Fibroblast of peridontal ligament (primary cell): ENCODE measurements at regions not wholly inside any gene's neighbourhood (a gene's known extent, or its start where the extent isn't known, plus 50 kb on each side); places are given as distances from the start of the nearest gene placed in this dataset.

Experiments
- DNase-seq: peaks from one replicate; pipeline ENCODE4 v3.0.0-alpha.2; 2010; ENCODE audit errors: extremely low read depth

- no peak for DNase-seq
These were observed 483.7 kb downstream of the FLRT2 start for GRCh38 chr14:86013641-86014040.

- no peak for DNase-seq
These were observed 482.5 kb downstream of the FLRT2 start for GRCh38 chr14:86012461-86012860.

DNA sequence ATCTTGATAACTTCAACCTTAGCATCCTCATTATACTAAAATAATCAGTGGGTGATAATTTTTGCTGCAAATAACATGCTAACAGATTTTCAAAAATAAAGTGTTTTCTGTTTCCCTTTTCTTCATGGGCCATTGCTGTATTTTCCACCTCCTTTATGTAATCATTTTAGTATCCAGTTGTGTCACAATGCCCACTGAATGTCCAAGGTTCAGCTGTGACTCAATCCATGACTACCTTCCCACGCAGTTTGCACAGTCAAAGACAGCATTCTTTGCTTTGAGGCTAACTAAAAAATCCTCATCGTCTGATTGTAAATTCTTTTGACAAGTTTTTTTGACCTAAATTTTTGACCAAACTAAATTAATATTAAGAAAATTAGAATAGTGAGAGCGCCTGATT lies 474.1 kb downstream of the FLRT2 start:
- DNase-seq, result peak; percentile 32

- no peak for DNase-seq
These were observed 466.6 kb downstream of the FLRT2 start for GRCh38 chr14:85996551-85996950.

DNA sequence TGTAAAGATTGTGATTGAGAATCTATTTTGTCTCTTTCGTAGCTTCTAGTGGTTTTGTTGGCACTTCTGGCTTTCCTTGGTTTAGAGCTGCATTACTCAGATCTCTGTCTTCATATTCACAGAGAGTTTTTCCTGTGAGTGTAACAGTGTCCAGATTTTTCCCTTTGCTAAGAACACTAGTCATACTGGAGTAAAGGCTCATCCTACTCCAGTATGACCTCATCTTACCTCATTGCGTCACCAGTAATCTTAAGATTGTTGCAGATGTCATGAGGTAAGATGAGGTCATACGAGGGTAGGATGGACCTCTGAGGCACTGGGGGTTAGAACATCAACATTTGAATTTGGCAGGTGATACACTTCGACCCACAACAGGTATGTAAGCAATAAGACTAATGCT lies 461.2 kb downstream of the FLRT2 start:
- peak; percentile 45 for DNase-seq

DNA sequence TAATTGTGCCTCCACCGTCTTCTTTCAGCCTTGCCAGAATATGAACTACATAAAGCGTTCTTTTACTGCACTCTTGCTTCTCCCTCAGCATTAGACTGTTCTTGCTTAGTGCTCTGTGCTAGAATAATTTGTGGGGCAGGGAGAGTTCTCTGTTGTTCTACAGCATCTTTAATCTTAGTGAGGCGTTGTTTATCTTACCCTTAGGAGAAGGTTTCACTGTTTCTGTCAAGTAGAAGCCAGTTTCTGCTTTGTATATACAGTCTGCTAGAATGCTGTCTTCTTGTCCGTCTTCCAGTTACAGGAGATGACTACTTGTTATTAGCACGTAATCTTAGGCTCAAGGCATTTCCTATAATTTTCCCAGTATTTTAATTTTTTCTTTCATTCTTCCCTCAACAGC lies 458.0 kb downstream of the FLRT2 start:
- DNase-seq, result no peak

- DNase-seq, result no peak
These were observed 457.3 kb downstream of the FLRT2 start for GRCh38 chr14:85987292-85987691.

DNA sequence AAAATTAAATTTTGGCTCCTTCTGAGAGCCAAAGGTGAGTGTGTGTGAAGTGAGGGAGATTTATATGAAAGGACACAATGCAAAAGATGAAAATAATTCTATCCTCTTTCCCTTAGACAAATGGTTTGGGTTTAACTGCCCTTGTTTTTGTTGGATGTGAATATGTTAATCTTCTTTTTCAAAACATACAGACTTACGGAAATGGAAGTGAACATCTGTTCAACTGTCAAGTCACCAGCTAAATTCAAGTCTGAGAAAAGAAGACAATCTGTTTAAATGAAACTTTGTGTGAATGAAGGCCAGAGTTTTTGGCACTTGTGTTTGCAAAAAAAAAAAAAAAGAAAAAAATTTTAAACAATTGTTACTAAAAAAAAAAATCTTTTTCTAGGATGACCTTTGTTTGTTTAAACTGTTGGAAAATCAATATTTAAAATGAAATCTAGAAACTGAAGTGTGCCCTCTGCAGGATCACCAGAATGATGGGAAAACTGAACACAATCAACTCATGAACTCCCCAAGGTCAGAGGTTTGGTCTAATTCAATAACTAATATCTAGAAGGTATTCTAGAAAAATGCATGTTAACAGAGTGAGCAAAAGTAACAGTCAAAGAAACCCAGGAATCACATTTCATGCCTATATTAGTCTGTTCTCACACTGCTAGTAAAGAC lies 448.8 kb downstream of the FLRT2 start:
- DNase-seq, result peak; percentile 8

- no peak for DNase-seq
These were observed 444.7 kb downstream of the FLRT2 start for GRCh38 chr14:85974602-85975001.

DNA sequence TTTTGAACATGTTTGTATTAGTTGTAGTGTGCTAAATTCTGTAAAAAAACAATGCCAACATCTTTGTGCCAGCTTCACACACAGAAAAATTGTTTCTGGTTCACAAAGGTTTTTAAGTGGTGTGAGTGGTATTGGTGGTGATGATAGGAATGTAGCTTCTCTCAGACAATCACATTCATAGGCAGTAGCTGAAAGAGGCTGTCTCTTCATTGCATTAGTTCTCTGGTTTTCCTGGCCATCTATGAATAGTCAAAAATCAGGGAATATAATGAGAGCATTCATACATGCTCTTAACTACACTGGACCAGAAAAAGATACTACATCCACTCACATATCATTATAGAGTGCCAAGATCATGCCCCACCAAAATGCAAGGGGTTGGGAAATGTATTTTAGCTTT lies 433.5 kb downstream of the FLRT2 start:
- no peak for DNase-seq

- DNase-seq, result no peak
These were observed 430.8 kb downstream of the FLRT2 start for GRCh38 chr14:85960756-85961155.

GRCh38 chr14:85959063-85959462 lies 429.1 kb downstream of the FLRT2 start:
- no peak for DNase-seq

GRCh38 chr14:85958069-85958468 lies 428.1 kb downstream of the FLRT2 start:
- no peak for DNase-seq

GRCh38 chr14:85953265-85953664 lies 423.3 kb downstream of the FLRT2 start:
- DNase-seq, result no peak

- DNase-seq, result no peak
These were observed 418.2 kb downstream of the FLRT2 start for GRCh38 chr14:85948153-85948552.

GRCh38 chr14:85947461-85948139 lies 417.7 kb downstream of the FLRT2 start:
- DNase-seq, result no peak

DNA sequence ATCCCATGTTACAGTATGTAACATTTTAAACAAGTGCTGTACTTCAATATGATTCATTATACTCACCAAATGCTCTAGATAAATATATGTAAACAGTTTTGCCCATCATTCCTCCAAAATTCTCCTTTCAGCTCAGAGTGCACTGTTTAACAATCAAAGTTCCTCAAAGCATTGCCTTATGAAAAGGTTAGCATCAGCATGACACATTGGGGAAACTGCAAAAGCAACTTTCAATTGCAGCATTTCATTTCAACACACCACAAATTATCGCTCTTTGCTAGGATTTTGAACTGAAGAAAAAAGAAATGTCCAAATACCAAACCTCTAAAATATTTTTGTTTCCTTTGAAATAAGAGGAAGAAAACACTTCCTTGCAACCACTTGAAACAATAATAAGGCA lies 413.2 kb downstream of the FLRT2 start:
- DNase-seq, result no peak

- no peak for DNase-seq
These were observed 404.9 kb downstream of the FLRT2 start for GRCh38 chr14:85934886-85935254.

GRCh38 chr14:85934123-85934885 lies 404.4 kb downstream of the FLRT2 start:
- peak; percentile 2 for DNase-seq

GRCh38 chr14:85921241-85921640 lies 391.3 kb downstream of the FLRT2 start:
- DNase-seq, result no peak

GRCh38 chr14:85917716-85918115 lies 387.8 kb downstream of the FLRT2 start:
- no peak for DNase-seq

GRCh38 chr14:85915711-85916110 lies 385.8 kb downstream of the FLRT2 start:
- DNase-seq, result no peak

DNA sequence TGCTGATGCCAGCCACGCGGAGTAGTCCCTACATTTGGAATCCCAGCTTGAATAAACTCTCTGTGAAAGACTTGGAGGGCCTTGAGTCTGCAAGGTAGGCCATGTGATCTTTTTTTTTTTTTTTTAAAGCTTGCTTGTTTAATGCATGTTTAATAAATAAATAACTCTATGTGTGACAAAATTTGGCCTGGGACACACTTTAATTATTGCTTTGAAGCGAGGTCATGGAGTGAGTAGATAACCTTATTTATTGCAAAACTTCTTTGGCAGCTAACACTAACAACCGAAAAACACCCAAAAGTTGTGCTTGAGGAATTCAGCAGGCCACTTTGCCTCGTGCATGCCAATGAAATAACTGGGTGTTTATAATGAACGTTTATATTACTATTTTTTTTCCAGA lies 382.2 kb downstream of the FLRT2 start:
- DNase-seq, result no peak
